Esophagus muscularis mucosa (tissue), 4 donors: ENCODE measurements at regions not wholly inside any gene's neighbourhood (a gene's known extent, or its start where the extent isn't known, plus 50 kb on each side); places are given as distances from the start of the nearest gene placed in this dataset.

Experiments
- DNase-seq: peaks from one replicate; pipeline ENCODE4 v3.0.0-alpha.2; 2017; ENCODE audit errors: extremely low spot score
- H3K27ac ChIP-seq, 4 donors: fragments of 200-600 bp; sonication (generic); replicated peaks in 1 of 4; 1 replicate in 3 of 4; 2 replicates in 1 of 4; pipeline ENCODE4 v1.5.1; 2016 to 2019; ENCODE audit warnings: mild to moderate bottlenecking in 1 of 4
- H3K27me3 ChIP-seq, 4 donors: fragments of 200-600 bp; sonication (generic); one replicate each; pipeline versions ENCODE4 v1.5.1 to v1.6.0; 2016 to 2019
- H3K36me3 ChIP-seq, 4 donors: fragments of 200-600 bp; sonication (generic); one replicate each; pipeline ENCODE4 v1.5.1; 2016 to 2019
- H3K4me1 ChIP-seq, 4 donors: fragments of 200-600 bp; sonication (generic); one replicate each; pipeline ENCODE4 v1.5.1; 2016 to 2019
- H3K4me3 ChIP-seq, 4 donors: fragments of 200-600 bp; sonication (generic); 1 replicate in 2 of 4; 2 replicates in 2 of 4; pipeline ENCODE4 v1.5.1; 2016 to 2019; ENCODE audit warnings: mild to moderate bottlenecking in 4 of 4, moderate library complexity in 1 of 4
- H3K9me3 ChIP-seq, 4 donors: fragments of 200-600 bp; sonication (generic); 1 replicate in 3 of 4; 2 replicates in 1 of 4; pipeline ENCODE4 v1.5.1; 2016 to 2019
- CTCF ChIP-seq, 3 experiments: fragments of 200-600 bp in 2 of 3; fragments of 450-650 bp in 1 of 3; sonication (generic) in 2 of 3; IDR thresholded peaks; one replicate each; pipeline ENCODE4 v1.5.1; 2017 to 2019; ENCODE audit warnings: antibody characterized with exemption in 3 of 3, mild to moderate bottlenecking in 2 of 3, moderate library complexity in 1 of 3
- EP300 ChIP-seq: sonication (generic); formaldehyde crosslinking; IDR thresholded peaks from one replicate; pipeline ENCODE4 v1.6.1; 2017; ENCODE audit warnings: antibody characterized with exemption
- POLR2A ChIP-seq: fragments of 450-650 bp; IDR thresholded peaks from one replicate; pipeline ENCODE4 v1.6.1; 2017; ENCODE audit warnings: antibody characterized with exemption, moderate library complexity, mild to moderate bottlenecking, low read depth
- POLR2AphosphoS5 ChIP-seq, 2 donors: sonication (generic); formaldehyde crosslinking; IDR thresholded peaks; one replicate each; pipeline ENCODE4 v1.6.1; 2017; ENCODE audit warnings: antibody characterized with exemption in 2 of 2
- WGBS: methylation state at CpG from one replicate; pipeline ENCODE4 v1.1.5; 2018; 5-methylcytosine and 5-hydroxymethylcytosine counted together
- intact Hi-C: fragments of 100-400 bp; cut with DNase I; formaldehyde crosslinking; loops from one replicate; pipeline ENCODE4 v1.15.1; 2023

- Histone ChIP-seq H3K36me3 (no peaks in the 10 kb centered on the region), H3K4me1 (no peaks in the 10 kb centered on the region), H3K27me3 (no peaks in the 10 kb centered on the region), H3K4me3 (no peak overlapping the region), H3K9me3 (no peaks in the 10 kb centered on the region), H3K27ac (no peak overlapping the region)
- no peak for DNase-seq
- intact Hi-C loops, result no loop called here
- no peak for TF ChIP-seq EP300
- no peak for TF ChIP-seq CTCF (IDR thresholded peaks at IDR 0.05)
- no peak for TF ChIP-seq POLR2AphosphoS5 (IDR thresholded peaks at IDR 0.05)
- TF ChIP-seq POLR2A, result no peak
- 60% methylated on average over 4 of the region's 5 CpGs for WGBS
Observed at GRCh38 chr11:79578116-79578515, 137.3 kb upstream of the TENM4 start.

GRCh38 chr11:79575701-79576100, 134.9 kb upstream of the TENM4 start:
- H3K27me3 ChIP-seq, result no peaks in the 10 kb centered on the region
- TF ChIP-seq CTCF (IDR thresholded peaks at IDR 0.05) (no peak), POLR2A (no peak), POLR2AphosphoS5 (IDR thresholded peaks at IDR 0.05) (no peak), EP300 (no peak)
- no peaks in the 10 kb centered on the region for H3K4me1 ChIP-seq
- no peaks in the 10 kb centered on the region for H3K9me3 ChIP-seq
- 89% methylated on average over 1 of the region's 1 CpG for whole genome bisulfite sequencing
- intact Hi-C loops, result no loop called here
- no peak overlapping the region for H3K4me3 ChIP-seq
- H3K36me3 ChIP-seq, result no peaks in the 10 kb centered on the region
- H3K27ac ChIP-seq, result no peak overlapping the region
- DNase-seq, result no peak

DNA sequence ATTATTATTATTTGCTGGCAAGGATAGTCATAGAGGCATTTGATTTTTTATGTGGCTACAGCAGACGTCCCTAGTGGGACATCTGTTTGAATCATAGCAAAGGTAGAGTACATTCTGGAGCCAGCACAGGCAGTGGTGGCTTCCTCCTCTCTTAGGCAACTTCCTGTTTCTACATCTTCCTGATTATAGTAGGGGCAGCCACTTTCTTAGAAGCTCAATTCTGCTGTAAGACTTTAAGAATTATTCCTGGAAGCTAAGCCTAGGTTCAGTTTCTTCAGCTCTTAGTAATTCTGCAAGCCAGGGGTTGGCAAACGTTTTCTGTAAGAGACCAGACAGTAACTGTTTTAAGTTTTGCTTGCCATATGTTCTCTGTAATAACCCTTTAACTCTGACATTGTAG, 129.3 kb upstream of the TENM4 start:
- Histone ChIP-seq H3K27me3 (no peaks in the 10 kb centered on the region), H3K36me3 (no peaks in the 10 kb centered on the region), H3K27ac (no peak overlapping the region), H3K4me3 (no peak overlapping the region), H3K4me1 (no peaks in the 10 kb centered on the region), H3K9me3 (peaks cover 0 to 8% (median 3%) of the 10 kb centered on the region in 4 donors)
- 47% methylated on average over 2 of the region's 2 CpGs for WGBS
- no peak for TF ChIP-seq POLR2AphosphoS5 (IDR thresholded peaks at IDR 0.05)
- TF ChIP-seq EP300, result no peak
- no peak for TF ChIP-seq POLR2A
- no peak for TF ChIP-seq CTCF (IDR thresholded peaks at IDR 0.05)
- intact Hi-C loops, result no loop called here
- no peak for DNase-seq

DNA sequence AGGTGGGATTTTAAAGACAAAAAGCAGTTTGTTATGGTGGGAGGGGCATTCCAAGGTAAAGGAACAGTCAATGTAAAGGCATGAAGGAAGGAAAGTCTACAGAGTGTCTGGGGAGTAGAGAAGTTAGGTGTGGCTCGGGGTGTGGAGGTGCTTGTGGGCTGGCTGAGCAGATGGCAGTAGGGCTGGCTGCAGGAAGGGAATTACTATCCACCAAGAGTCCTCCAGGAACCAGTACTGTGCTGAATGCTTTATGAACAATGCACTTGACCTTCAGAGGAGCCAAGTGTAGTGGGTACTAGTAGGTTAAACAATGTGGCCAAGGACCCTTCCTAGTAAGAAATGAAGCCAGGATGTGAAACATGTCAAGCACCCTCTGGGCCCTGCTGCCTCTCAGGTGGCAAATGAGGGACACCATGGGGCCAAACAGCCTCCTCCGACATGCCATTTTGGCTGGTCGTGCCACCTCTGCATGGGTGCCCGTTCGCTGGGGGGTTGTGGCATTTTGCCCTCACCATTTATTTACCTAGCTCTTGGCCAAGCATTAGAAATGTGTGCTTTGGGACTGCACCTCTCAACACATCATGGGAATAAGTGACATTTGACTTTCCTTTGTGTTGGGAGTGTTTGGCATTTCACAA, 123.6 kb upstream of the TENM4 start:
- no peaks in the 10 kb centered on the region for H3K4me1 ChIP-seq
- H3K27me3 ChIP-seq, result no peaks in the 10 kb centered on the region
- 86% methylated on average over 5 of the region's 5 CpGs for WGBS
- H3K9me3 ChIP-seq, result peaks cover 0 to 2% (median under 1%) of the 10 kb centered on the region in 4 donors
- no peak for DNase-seq
- TF ChIP-seq POLR2AphosphoS5 (IDR thresholded peaks at IDR 0.05), result no peak
- TF ChIP-seq EP300, result no peak
- no peak for TF ChIP-seq CTCF (IDR thresholded peaks at IDR 0.05)
- no peak for TF ChIP-seq POLR2A
- no peak overlapping the region for H3K4me3 ChIP-seq
- intact Hi-C loops, result no loop called here
- H3K36me3 ChIP-seq, result no peaks in the 10 kb centered on the region
- H3K27ac ChIP-seq, result no peak overlapping the region

DNA sequence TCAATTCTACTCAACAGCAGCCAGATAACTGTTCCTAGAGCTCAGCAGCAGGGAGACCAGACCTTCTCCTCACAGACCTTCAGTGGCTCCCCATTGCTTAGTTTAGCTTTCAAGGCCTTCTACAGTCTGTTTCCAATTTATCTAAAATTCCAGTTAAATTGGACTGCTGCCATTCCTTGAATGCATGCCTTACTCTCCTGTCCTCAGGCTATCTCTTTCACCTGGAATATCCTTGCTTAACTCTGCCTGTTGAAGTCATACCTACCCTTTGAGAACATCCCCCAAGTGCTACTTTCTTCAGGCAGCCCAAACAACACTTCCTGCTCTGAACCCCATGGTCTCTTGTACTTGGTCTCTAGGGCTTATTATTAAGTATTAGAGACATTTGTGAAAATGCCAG, 120.7 kb upstream of the TENM4 start:
- no peak for TF ChIP-seq EP300
- Histone ChIP-seq H3K9me3 (no peaks in the 10 kb centered on the region), H3K27ac (no peak overlapping the region), H3K4me3 (no peak overlapping the region), H3K4me1 (no peaks in the 10 kb centered on the region), H3K27me3 (no peaks in the 10 kb centered on the region), H3K36me3 (no peaks in the 10 kb centered on the region)
- intact Hi-C loops, result no loop called here
- no peak for DNase-seq
